ENCODE measurements at regions not wholly inside any gene's neighbourhood (a gene's known extent, or its start where the extent isn't known, plus 50 kb on each side); places are given as distances from the start of the nearest gene placed in this dataset.

- Histone ChIP-seq H3K4me1 (ENCODE audit: control insufficient read depth, extremely low read depth, insufficient read depth, low read length) (no peaks in the 10 kb centered on the region), H3K4me2 (ENCODE audit: insufficient read depth, low read length) (no peak overlapping the region), H3K9me1 (replicated peaks; ENCODE audit: control insufficient read depth, extremely low read depth, insufficient read depth, low read length) (no peaks in the 10 kb centered on the region), H2AFZ (ENCODE audit: low read depth, low read length) (no peak overlapping the region), H3K9me3 (replicated peaks; ENCODE audit: control insufficient read depth, insufficient read depth, low read length) (peaks cover 3% of the 10 kb centered on the region), H3K36me3 (ENCODE audit: control insufficient read depth in 2 of 2, extremely low read depth in 1 of 2, insufficient read depth in 2 of 2, low read length in 2 of 2) (no peaks in the 10 kb centered on the region), H3K79me2 (ENCODE audit: control insufficient read depth, insufficient read depth, low read length) (no peaks in the 10 kb centered on the region), H3K9ac (replicated peaks; ENCODE audit: extremely low read depth, insufficient read depth, low read length) (no peak overlapping the region), H4K20me1 (replicated peaks; ENCODE audit: control insufficient read depth, extremely low read depth, insufficient read depth, low read length) (no peaks in the 10 kb centered on the region), H3K4me3 (replicated peaks in 1 of 3; ENCODE audit: insufficient read depth in 1 of 3, low read depth in 1 of 3, low read length in 3 of 3) (no peak overlapping the region), H3K27me3 (ENCODE audit: control insufficient read depth in 2 of 2, insufficient read depth in 2 of 2, low read length in 2 of 2) (no peaks in the 10 kb centered on the region), H3K27ac (ENCODE audit: insufficient read depth, low read depth, low read length) (no peak overlapping the region)
- FAIRE-seq (no peak), DNase-seq (ENCODE audit: low read depth, low spot score) (no peak)
- ChIA-PET POLR2A (no interaction called here), CTCF (no interaction called here)
- intact Hi-C loops (cut with micrococcal nuclease) (no loop called here), dilution Hi-C loops (cut with MboI; ENCODE audit: extremely low pct_ligation_motif_present, low sequenced_read_pairs) (no loop called here)
- no TSS peak for BruUV-seq (replicated peaks)
- TF ChIP-seq MAX (IDR thresholded peaks at IDR 0.05; ENCODE audit: insufficient read depth, insufficient read length) (no peak), GATA2 (IDR thresholded peaks at IDR 0.05; ENCODE audit: insufficient read depth, insufficient read length, low read depth, low read length) (no peak), FOS (IDR thresholded peaks at IDR 0.05; ENCODE audit: borderline replicate concordance, insufficient read depth, low read length) (no peak), EZH2 (IDR thresholded peaks at IDR 0.05; ENCODE audit: borderline replicate concordance, low read depth, low read length, severe bottlenecking) (no peak), MYC (IDR thresholded peaks at IDR 0.05; ENCODE audit: low read depth, low read length) (no peak), JUN (IDR thresholded peaks at IDR 0.05; ENCODE audit: borderline replicate concordance, insufficient read depth, insufficient read length, low read depth) (no peak), POLR2AphosphoS5 (IDR thresholded peaks at IDR 0.05; ENCODE audit: insufficient read depth, low read depth, low read length) (no peak), POLR2A (IDR thresholded peaks at IDR 0.05; ENCODE audit: low read depth, low read length) (no peak)
- TF ChIP-seq, protein P1, sequence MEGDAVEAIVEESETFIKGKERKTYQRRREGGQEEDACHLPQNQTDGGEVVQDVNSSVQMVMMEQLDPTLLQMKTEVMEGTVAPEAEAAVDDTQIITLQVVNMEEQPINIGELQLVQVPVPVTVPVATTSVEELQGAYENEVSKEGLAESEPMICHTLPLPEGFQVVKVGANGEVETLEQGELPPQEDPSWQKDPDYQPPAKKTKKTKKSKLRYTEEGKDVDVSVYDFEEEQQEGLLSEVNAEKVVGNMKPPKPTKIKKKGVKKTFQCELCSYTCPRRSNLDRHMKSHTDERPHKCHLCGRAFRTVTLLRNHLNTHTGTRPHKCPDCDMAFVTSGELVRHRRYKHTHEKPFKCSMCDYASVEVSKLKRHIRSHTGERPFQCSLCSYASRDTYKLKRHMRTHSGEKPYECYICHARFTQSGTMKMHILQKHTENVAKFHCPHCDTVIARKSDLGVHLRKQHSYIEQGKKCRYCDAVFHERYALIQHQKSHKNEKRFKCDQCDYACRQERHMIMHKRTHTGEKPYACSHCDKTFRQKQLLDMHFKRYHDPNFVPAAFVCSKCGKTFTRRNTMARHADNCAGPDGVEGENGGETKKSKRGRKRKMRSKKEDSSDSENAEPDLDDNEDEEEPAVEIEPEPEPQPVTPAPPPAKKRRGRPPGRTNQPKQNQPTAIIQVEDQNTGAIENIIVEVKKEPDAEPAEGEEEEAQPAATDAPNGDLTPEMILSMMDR (IDR thresholded peaks at IDR 0.05; ENCODE audit: extremely low read depth in 1 of 2, insufficient read depth in 1 of 2, low read depth in 1 of 2, low read length in 2 of 2): no peak
Observed at GRCh38 chr5:162824360-162824759, 613.0 kb upstream of the CCNG1 start.

All from endothelial cell of umbilical vein (primary cell).